Parathyroid adenoma (tissue), 2 donors: ENCODE measurements at regions not wholly inside any gene's neighbourhood (a gene's known extent, or its start where the extent isn't known, plus 50 kb on each side); places are given as distances from the start of the nearest gene placed in this dataset.

ENCODE experiments used
- H2AFZ ChIP-seq: fragments of 300-600 bp; sonication (generic); one replicate; pipeline ENCODE4 v1.7.0; 2017; ENCODE audit warnings: antibody characterized with exemption, mild to moderate bottlenecking
- H3K27ac ChIP-seq: fragments of 300-600 bp; sonication (generic); one replicate; pipeline ENCODE4 v1.7.0; 2017
- H3K27me3 ChIP-seq: fragments of 300-600 bp; sonication (generic); one replicate; pipeline ENCODE4 v1.7.0; 2017; ENCODE audit warnings: low read length; ENCODE audit not compliant: control insufficient read depth, insufficient read depth
- H3K36me3 ChIP-seq: fragments of 300-600 bp; sonication (generic); one replicate; pipeline ENCODE4 v1.7.0; 2017; ENCODE audit warnings: low read length; ENCODE audit not compliant: control insufficient read depth, insufficient read depth
- H3K4me1 ChIP-seq: fragments of 300-600 bp; sonication (generic); one replicate; pipeline ENCODE4 v1.7.0; 2017; ENCODE audit warnings: control low read depth
- H3K4me2 ChIP-seq: fragments of 300-600 bp; sonication (generic); one replicate; pipeline ENCODE4 v1.7.0; 2017; ENCODE audit warnings: low read length
- H3K4me3 ChIP-seq: fragments of 300-600 bp; sonication (generic); one replicate; pipeline ENCODE4 v1.7.0; 2017; ENCODE audit warnings: low read depth, low read length
- H3K79me2 ChIP-seq: fragments of 300-600 bp; sonication (generic); one replicate; pipeline ENCODE4 v1.7.0; 2017; ENCODE audit warnings: control low read depth
- H3K9ac ChIP-seq: fragments of 300-600 bp; sonication (generic); one replicate; pipeline ENCODE4 v1.7.0; 2017; ENCODE audit warnings: mild to moderate bottlenecking
- H3K9me3 ChIP-seq: fragments of 300-600 bp; sonication (generic); one replicate; pipeline ENCODE4 v1.7.0; 2017; ENCODE audit warnings: low read length; ENCODE audit not compliant: control insufficient read depth
- CTCF ChIP-seq: fragments of 300-600 bp; sonication (generic); IDR thresholded peaks from one replicate; pipeline ENCODE4 v1.7.0; 2017; ENCODE audit warnings: antibody characterized with exemption, mild to moderate bottlenecking
- donor health status: primary hyperparathyroidism.

GRCh38 chr6:135738636-135739035, 112.9 kb upstream of the PDE7B start:
- Histone ChIP-seq H3K4me3 (no peak overlapping the region), H3K79me2 (no peaks in the 10 kb centered on the region), H3K36me3 (no peaks in the 10 kb centered on the region), H3K27me3 (no peaks in the 10 kb centered on the region), H3K9me3 (no peaks in the 10 kb centered on the region), H3K4me2 (no peak overlapping the region), H3K9ac (no peak overlapping the region), H3K4me1 (no peaks in the 10 kb centered on the region), H2AFZ (no peak overlapping the region), H3K27ac (no peak overlapping the region)
- no peak for TF ChIP-seq CTCF

DNA sequence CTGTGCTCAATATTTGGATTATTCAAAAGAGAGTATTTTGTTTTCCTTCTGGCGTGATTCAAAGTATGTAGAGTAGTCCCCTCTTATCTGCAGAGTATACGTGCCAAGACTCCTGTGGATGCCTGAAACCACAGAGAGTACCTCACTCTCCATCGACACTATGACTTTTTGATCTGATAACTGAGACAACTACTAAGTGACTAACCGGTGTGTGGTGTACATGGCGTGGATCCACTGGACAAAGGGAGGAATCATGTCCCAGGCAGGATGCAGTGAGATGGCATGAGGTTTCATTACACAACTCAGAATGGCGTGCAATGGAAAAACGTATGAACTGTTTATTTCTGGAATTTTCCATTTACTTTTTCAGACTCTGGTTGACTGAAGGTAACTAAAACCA, 112.2 kb upstream of the PDE7B start:
- H3K79me2 ChIP-seq = no peaks in the 10 kb centered on the region
- H3K27me3 ChIP-seq = no peaks in the 10 kb centered on the region
- no peak overlapping the region for H3K4me2 ChIP-seq
- H3K27ac ChIP-seq = no peak overlapping the region
- H3K9ac ChIP-seq = no peak overlapping the region
- TF ChIP-seq CTCF = no peak
- H2AFZ ChIP-seq = no peak overlapping the region
- no peaks in the 10 kb centered on the region for H3K36me3 ChIP-seq
- H3K4me3 ChIP-seq = no peak overlapping the region
- no peaks in the 10 kb centered on the region for H3K4me1 ChIP-seq
- H3K9me3 ChIP-seq = no peaks in the 10 kb centered on the region

- Histone ChIP-seq H3K4me2 (no peak overlapping the region), H3K9ac (no peak overlapping the region), H3K4me3 (no peak overlapping the region), H2AFZ (no peak overlapping the region), H3K27me3 (no peaks in the 10 kb centered on the region), H3K36me3 (no peaks in the 10 kb centered on the region), H3K79me2 (no peaks in the 10 kb centered on the region), H3K27ac (no peak overlapping the region), H3K4me1 (no peaks in the 10 kb centered on the region), H3K9me3 (no peaks in the 10 kb centered on the region)
- no peak for TF ChIP-seq CTCF
Observed at GRCh38 chr6:135740580-135740979, 110.9 kb upstream of the PDE7B start.

DNA sequence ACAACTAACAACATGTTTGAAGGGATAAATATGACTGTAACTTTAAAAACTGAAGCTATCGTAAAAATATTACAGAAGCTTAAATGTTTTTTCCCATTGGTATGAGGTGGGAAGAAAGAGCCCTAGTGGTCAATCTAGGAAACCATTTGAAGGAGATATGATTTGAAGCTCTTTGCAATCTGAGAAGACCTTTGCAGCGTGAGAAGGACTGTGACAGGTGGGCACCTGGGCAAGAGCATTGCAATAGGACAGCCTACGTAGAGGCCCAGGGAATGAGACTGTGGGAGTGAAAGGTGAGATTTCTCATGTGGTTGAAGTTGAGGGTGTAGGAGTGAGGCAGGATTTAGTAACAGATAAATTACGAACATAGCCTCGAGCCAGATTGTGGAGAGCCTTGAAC, 108.0 kb upstream of the PDE7B start:
- Histone ChIP-seq H2AFZ (no peak overlapping the region), H3K27me3 (no peaks in the 10 kb centered on the region), H3K4me1 (no peaks in the 10 kb centered on the region), H3K79me2 (no peaks in the 10 kb centered on the region), H3K4me2 (no peak overlapping the region), H3K9me3 (no peaks in the 10 kb centered on the region), H3K9ac (no peak overlapping the region), H3K4me3 (no peak overlapping the region), H3K36me3 (no peaks in the 10 kb centered on the region), H3K27ac (no peak overlapping the region)
- no peak for TF ChIP-seq CTCF

DNA sequence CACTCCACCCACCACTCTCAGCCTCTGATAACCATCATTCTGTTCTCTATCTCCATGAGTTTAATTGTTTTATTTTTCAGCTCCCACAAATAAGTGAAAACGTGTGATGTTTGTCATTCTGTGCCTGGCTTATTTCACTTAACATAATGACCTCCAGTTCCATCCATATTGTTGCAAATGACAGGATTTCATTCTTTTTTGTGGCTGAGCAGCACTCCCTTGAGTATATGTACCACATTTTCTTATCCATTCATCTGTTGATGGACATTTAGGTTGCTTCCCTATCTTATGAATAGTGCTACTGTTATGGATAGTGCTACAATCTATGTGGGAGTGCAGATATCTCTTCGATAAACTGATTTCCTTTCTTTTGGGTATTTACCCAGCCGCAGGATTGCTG, 103.3 kb upstream of the PDE7B start:
- TF ChIP-seq CTCF = no peak
- Histone ChIP-seq H3K79me2 (no peaks in the 10 kb centered on the region), H3K4me2 (no peak overlapping the region), H3K4me1 (no peaks in the 10 kb centered on the region), H3K9me3 (no peaks in the 10 kb centered on the region), H3K27ac (no peak overlapping the region), H3K9ac (no peak overlapping the region), H2AFZ (no peak overlapping the region), H3K4me3 (no peak overlapping the region), H3K36me3 (no peaks in the 10 kb centered on the region), H3K27me3 (no peaks in the 10 kb centered on the region)
